GM19463 (cell line): ENCODE measurements at regions not wholly inside any gene's neighbourhood (a gene's known extent, or its start where the extent isn't known, plus 50 kb on each side); places are given as distances from the start of the nearest gene placed in this dataset.
"Not testable (repeated sequence)": the region's sequence is repeated elsewhere in the genome, so short reads cannot be mapped to it uniquely, and the experiment has no call there.

Experiments
- ATAC-seq: cut with Tn5 transposase; IDR thresholded peaks from one replicate; pipeline ENCODE4 v1.9.1; 2021; ENCODE audit warnings: mild to moderate bottlenecking, moderate library complexity; ENCODE audit not compliant: unreplicated experiment

DNA sequence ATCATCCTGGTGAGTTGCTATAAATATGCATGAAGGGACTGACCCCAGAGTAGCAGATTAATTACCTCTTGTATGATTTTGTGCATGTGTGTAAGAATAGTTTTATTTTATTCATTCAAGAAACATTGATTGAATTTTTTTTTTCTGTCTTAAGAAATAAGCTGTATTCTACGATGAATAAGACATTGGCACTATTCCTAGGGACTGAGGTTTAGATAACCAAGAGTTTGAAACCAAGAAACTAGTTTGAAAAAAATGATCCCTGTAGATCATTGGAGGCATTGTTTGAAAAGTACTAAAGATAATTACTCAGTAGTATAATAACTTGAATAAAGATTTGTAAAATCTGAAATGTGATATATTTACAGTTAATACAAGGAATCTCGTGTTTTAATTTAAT, 1086.9 kb downstream of the PCDH7 start:
- ATAC-seq = no peak

DNA sequence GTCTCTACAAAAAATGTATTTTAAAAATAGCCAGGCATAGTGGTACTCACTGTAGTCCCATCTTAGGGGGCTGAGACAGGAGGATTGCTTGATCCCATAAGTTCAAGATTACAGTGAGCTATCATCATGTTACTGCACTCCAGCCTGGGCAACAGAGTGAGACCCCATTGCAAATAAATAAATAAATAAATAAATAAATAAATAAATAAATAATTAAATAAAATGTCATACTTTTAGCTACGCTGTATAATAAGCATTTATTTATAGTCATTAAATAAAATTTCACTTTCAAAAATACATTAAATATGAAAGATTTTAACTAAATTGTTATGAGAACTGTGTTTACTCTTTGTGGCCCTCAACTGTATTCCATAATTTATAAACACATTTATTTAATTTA, 1124.2 kb downstream of the PCDH7 start:
- no peak for ATAC-seq

DNA sequence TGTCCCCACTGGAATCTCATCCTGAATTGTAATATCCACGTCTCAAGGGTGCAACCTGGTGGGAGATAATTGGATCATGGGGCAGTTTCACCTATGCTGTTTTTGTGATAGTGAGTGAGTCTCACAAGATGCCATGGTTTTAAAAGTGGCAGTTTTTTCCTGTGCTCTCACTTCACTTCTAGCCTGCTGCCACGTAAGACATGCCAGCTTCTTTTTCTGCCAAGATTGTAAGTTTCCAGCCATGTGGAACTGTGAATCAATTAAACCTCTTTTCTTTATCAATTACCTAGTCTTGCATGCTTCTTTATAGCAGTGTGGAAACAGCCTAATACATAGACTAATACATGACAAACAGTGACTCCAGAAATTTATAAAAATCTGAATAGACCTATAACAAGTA, 1131.8 kb downstream of the PCDH7 start:
- ATAC-seq = no peak

DNA sequence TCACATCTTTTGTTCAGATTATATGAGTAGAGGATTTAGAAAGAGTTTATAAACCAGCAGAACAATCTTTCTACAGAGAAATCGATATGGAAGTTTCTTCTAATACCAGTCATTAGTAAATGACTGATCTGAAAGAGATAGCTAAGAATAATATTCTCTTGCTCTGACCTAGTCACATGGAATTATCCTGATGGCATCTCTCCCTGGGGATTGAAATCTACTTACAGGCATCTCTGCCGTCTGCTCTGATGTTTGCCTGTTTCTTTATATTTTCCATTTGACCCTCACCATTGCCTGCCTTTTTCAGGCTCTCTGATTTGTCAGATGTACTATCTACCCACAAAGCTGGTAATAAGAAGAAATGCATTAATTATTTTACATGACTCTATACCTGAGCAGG, 1157.3 kb downstream of the PCDH7 start:
- ATAC-seq = no peak

DNA sequence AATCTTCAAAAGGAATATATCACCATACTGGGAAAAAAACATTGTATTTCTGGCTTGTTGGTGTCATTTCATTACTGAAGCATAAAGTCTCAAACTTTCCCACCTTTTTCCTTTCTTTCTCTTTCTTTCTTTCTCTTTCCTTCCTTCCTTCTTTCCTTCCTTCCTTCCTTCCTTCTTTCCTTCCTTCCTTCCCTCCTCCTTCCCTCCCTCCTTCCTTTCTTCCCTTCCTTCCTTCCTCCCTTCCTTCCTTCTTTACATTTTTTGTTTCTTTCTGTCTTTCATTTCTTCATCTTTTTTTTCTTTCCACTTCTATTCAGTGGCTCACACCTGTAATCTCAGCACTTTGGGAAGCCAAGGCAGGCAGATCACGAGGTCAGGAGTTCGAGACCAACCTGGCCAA, 1160.7 kb downstream of the PCDH7 start:
- not testable (repeated sequence) for ATAC-seq

DNA sequence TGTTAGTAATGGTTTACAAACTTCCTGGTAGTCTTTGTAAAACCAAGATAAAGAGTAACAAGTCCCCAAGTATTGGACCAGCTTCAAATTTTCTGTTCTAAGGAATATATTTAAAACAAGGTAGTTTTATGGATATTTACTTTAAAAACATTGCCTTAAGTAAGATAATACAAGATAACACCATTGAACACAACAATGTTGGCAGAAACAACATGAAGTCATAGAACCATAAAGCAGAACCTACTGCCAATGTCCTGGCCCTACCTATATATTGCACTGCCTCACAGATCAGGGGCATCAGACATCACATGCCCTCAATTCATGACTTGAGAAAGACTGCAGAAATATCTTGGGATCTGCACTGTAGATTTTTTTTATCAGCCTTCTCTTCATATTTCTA, 1176.2 kb downstream of the PCDH7 start:
- no peak for ATAC-seq

DNA sequence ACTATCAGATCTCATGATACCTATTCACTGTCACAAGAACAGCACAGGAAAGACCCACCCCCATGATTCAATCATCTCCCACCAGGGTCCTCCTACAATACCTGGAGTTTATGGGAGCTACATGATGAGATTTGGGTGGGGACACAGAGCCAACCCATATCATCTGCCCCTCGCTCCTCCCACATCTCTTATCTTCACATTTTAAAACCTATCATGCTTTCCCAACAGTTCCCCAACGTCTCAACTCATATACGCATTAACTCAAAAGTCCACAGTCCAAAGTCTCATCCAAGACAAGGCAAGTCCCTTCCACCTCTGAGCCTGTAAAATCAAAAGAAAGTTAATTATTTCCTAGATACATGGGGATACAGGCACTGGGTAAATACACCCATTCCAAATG, 1185.2 kb downstream of the PCDH7 start:
- no peak for ATAC-seq

DNA sequence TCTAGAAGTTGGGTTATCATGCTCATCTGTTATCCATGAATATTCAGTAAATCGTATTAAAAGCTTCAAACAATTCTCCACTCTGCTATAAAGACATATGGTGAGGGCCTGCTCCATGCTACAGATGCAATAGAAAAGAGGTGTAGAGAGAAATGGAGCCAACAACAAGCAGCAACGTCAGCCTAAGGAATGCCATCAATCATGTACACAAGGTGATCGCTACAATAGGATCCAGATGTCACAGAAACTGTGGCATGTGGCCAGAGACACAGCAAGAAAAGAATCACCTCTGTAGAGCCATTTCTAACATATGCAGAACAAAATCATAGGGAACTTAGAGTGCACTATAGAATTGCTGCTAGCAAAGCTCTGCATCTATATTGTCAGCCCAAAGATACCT, 1188.1 kb downstream of the PCDH7 start:
- no peak for ATAC-seq

DNA sequence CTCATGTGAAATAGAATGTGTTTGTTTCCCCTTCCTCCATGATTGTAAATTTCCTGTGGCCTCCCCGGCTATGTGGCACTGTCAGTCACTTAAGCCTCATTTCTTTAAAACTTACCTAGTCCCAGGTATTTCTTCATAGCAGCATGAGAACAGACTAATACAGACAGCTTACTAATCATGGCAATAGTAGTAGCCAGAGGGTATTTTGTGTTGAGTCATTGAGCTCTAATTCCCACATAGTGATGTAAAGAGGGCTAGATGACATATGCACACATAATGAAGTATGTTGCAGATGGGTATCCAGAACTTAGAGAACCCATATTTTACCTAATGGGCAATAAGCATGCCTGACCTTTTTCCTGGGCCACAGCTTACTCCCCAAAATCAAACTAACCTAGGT, 1197.2 kb downstream of the PCDH7 start:
- no peak for ATAC-seq

DNA sequence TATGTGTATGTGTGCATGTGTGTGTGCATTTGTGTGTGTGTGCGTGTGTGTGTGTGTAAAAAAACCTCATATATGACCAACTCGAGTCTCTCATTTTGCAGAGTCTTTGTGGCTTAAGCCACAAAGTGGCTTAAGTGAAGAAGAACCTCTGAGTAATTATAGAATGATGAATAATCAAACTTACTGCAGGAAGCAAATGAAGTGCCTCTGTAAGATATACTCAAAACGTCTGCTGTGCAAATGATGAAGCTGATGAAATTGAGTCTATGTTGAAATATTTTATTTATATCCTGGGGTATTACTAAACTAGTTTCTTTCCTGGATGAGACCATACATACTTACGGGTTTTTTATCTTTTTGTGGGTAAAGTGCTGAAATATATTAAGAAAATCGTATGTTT, 1198.7 kb downstream of the PCDH7 start:
- ATAC-seq = no peak

DNA sequence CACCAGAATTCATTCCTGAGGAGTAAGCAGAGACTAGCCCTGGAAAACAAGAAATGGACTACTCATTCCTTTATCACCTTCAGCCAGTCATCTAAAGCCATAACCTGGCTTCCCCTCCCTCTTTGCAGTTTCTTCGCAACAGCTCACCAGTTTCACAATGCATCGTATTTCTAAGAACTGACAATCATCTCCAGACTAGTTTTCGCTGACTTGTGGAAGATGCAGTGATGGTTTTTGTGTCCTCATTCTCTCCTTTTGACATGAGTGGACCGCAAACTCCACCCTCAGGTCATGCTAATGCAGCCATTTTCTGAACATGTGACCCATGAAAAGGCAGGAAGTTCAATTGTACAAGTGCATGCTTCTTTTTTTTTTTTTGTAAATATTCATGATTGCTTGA, 1203.5 kb downstream of the PCDH7 start:
- ATAC-seq = no peak

DNA sequence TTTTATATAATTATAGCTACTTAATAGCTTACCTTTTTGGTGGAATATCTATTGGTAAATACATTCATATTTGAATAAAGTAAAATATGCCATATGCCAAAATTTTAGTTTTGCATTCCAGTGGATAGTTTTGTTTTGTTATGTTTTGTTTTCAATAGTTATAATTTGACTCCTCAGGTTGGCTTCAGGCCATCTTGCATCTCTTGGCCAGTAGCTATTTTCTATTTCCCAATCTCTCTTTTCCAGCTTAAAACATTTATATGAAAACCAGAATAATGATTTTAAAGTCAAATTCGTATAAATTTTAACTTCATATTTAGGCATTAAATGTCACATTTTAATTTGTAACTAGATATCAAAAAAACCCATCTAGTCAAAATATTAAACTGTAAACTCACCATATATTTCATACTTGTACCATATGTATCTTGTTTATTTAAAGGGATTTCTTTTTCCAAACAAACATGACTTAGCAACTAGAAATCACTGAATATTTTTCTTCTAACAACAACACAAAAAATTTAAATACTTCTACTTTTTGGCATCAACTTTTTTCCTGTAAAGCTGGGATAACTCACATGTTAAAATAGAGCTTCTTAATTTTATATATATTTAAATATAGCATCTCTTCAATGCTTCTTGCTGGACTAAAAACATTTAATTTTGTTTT, 1209.6 kb downstream of the PCDH7 start:
- ATAC-seq = no peak

DNA sequence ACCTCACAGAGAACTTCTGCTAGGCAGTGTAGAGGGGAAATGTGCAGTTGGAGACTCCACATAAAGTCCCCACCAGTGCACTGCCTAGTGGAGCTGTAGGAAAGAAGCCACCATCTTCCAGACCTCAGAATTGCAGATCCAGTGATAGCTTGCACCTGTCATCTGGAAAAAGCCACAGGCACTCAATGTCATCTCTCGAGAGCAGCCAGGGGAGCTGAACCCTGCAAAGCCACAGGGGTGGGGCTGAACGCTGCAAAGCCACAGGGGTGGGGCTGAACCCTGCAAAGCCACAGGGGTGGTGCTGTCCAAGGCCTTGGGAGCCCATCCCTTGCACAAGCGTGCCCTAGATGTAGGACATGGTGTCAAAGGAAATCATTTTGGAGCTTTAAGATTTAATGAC, 1226.3 kb downstream of the PCDH7 start:
- no peak for ATAC-seq

DNA sequence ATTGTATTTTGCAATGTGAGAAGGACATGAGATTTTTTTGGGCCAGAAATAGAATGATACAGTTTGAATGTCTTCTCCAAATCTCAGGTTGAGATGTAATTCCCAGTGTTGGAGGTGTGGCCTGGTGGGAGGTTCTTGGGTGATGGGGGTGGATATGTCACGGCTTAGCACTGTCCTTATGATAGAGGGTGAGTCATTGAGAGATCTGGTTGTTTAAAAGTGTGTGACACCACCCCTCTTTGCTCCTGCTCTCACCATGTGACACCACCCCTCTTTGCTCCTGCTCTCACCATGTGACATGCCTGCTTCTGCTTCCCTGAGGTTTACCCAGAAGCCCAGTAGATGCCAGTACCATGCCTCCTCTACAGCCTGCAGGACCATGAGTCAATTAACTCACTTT, 1226.9 kb downstream of the PCDH7 start:
- no peak for ATAC-seq

DNA sequence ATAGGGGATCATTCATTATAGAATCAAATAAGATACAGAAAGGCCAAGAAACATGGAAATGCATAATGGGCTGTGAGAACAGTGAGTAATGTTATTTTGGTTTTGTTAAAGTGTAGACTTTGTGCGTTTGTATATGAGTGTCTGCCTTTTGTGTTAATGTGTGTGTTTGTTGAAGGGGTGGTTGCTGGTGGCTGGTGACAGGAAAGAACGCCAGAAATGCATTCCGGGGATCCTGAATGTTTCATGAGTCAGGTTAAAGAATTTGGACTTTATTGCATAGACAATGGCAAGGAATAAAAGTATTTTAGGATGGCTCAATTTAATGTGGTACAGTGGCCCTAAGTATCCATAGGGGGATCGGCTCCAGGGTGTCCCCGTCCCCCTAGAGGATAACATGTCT, 1228.9 kb downstream of the PCDH7 start:
- ATAC-seq = no peak

DNA sequence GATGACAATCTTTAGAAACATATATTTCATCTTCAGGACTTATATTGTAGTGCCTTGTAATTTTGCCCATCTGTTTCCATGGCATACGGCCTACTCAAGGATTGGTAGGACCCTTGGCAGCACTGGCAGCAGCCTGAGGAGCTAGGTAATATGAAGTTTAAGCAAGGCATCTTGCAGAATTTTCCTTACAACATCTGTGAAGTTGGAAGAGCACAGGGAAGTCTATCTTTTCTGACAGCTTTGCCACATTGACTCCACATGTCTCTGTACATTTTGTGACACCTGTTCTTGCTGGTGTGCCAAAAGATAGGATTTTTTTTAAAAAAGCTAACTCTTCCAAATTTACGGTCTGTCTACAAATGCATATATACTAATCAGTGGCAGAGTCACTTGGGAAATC, 1235.2 kb downstream of the PCDH7 start:
- ATAC-seq = no peak

DNA sequence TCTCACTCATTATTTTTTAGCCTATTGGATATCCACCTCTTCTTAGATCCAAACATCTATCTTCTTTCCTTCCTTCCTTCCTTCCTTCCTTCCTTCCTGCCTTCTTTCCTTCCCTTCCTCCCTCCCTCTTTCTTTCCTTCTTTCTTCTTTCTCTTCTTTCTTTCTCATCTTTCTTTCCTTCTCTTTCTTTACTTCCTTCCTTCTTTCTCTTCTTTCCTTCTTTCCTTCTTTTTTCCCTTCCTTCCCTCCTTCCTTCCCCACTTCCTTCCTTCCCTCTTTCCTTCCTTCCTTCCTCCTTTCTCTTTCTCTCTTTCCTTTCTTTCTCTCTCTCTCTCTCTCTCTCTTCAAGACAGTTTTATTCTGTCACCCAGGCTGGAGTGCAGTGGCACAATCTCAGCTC, 1239.8 kb downstream of the PCDH7 start:
- ATAC-seq = no peak

DNA sequence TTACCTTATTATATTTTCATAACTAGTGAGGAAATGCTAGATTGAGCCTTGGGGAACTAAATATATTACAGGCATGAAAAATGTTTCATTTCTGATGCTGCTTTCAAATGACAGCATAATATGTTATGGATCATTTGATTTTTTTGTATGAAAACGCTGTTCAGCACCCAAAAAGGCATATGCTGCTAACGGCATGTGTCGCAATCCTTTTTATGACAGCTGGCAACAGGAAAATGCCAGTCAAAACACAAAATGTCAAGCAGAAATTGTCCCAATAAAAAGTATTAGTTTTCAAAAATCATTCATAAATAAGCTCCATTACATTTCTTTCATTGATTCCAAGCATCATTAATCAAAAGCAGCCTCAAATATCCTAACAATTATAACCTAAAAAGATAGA, 1244.5 kb downstream of the PCDH7 start:
- ATAC-seq = no peak

DNA sequence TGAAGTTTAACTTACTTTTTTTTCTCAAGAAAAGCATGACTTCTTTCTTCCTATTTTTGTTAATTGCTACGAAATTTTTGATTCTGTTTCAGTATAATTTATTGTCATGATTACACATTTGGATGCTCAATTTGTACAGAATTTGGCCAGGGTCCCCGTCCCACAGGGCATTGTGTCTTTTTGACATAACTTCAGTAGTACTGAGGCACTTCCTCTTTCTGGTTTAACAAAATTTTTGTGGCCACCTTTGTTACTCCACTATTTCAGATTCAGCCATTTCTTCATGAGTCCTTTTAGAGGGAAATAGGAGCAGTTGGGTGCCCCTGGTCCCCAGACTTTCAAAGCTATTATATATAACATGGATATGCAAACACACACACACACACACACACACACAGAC, 1248.7 kb downstream of the PCDH7 start:
- no peak for ATAC-seq

DNA sequence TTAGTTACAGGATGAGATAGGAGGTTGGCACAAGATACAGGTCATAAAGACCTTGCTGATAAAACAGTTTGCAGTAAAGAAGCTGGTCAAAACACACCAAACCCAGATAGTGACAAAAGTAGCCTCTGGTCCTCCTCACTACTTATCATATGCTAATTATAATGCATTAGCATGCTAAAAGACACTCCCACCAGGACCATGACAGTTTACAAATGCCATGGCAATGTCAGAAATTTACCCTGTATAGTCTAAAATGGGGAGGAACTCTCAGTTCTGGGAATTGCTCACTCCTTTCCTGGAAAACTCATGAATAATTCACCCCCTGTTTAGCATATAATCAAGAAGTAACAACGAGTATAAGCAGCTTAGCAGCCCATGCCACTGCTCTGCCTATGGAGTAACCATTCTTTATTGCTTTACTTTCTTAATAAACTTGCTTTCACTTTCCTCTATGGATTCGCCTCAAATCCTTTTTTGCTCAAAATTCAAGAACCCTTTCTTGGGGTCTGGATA, 1254.4 kb downstream of the PCDH7 start:
- no peak for ATAC-seq

DNA sequence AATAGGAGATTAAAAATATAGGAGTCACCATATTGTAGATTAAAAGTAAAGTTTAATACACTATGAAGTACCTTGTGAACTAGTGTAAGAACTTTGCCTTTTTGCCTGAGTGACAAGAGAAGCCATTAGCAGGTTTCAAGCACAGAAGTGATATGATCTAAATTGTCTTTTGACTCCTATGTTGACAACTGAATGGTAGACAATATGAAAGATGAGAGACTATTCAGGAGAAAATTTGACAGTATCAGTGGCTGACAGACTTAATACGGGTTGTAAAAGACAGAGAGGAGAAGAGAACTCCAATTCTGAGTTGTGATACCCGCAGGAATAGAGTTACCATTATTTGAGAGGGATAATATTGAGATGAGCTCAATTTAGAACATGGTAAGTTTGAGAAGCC, 1259.8 kb downstream of the PCDH7 start:
- ATAC-seq = no peak

DNA sequence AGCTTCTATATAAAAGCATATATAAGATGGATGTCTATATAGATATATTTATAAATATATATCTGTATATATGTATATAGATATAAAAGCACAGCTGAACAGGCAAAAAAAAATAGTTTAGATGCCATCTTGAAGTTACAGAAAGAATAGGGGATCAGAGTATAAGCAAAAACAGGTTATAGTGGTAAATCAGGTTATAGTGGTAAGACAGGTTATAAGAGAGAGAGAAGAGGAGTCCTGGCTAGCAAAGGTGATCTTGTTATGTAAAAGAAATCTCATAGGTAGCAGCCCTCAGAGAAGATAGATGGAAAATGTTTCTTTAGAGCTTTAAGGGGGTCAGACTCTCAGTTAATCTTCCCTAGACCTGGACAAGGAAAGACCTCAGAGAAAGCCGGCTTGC, 1263.1 kb downstream of the PCDH7 start:
- no peak for ATAC-seq

DNA sequence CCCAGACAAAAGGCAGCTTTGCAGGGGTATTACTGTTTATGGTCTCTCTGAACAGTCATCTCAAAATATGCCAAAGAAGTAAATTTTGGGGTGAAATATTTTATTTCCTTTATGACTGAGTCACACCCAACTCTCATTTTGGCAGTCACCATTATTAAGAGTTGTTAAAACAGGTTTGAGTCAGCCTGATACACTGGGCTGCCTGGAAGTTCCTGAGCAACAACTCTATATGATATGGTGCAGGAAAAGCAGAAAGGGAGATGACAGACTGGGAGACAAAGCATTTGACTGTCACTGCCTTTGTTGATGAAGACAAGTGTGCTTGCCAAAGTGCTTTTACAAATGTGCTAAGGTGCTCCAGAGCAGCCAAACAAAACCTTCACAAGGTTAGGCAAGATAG, 1263.5 kb downstream of the PCDH7 start:
- no peak for ATAC-seq
